GM19463 (cell line): ENCODE measurements at regions not wholly inside any gene's neighbourhood (a gene's known extent, or its start where the extent isn't known, plus 50 kb on each side); places are given as distances from the start of the nearest gene placed in this dataset.

Source experiments
- ATAC-seq: cut with Tn5 transposase; IDR thresholded peaks from one replicate; pipeline ENCODE4 v1.9.1; 2021; ENCODE audit warnings: mild to moderate bottlenecking, moderate library complexity; ENCODE audit not compliant: unreplicated experiment

- ATAC-seq: no peak
Observed at GRCh38 chr1:80064524-80064923, 1058.0 kb upstream of the ADGRL4 start.

GRCh38 chr1:80059940-80060339 is 1053.4 kb upstream of the ADGRL4 start:
- no peak for ATAC-seq

GRCh38 chr1:80056179-80056578 is 1049.6 kb upstream of the ADGRL4 start:
- no peak for ATAC-seq

- no peak for ATAC-seq
Observed at GRCh38 chr1:80054129-80054528, 1047.6 kb upstream of the ADGRL4 start.

- no peak for ATAC-seq
Observed at GRCh38 chr1:80053613-80054012, 1047.1 kb upstream of the ADGRL4 start.

- no peak for ATAC-seq
Observed at GRCh38 chr1:80050523-80050922, 1044.0 kb upstream of the ADGRL4 start.

GRCh38 chr1:80050085-80050484 is 1043.6 kb upstream of the ADGRL4 start:
- no peak for ATAC-seq

GRCh38 chr1:80048716-80049115 is 1042.2 kb upstream of the ADGRL4 start:
- no peak for ATAC-seq

GRCh38 chr1:80047791-80048190 is 1041.3 kb upstream of the ADGRL4 start:
- ATAC-seq: no peak

GRCh38 chr1:80044662-80045061 is 1038.1 kb upstream of the ADGRL4 start:
- no peak for ATAC-seq

GRCh38 chr1:80036690-80037432 is 1030.3 kb upstream of the ADGRL4 start:
- no peak for ATAC-seq

- no peak for ATAC-seq
Observed at GRCh38 chr1:80023358-80023757, 1016.8 kb upstream of the ADGRL4 start.

- no peak for ATAC-seq
Observed at GRCh38 chr1:80021891-80022290, 1015.4 kb upstream of the ADGRL4 start.

GRCh38 chr1:80018348-80018747 is 1011.8 kb upstream of the ADGRL4 start:
- no peak for ATAC-seq

GRCh38 chr1:80008934-80009333 is 1002.4 kb upstream of the ADGRL4 start:
- no peak for ATAC-seq

- no peak for ATAC-seq
Observed at GRCh38 chr1:80003250-80003649, 996.7 kb upstream of the ADGRL4 start.

GRCh38 chr1:79988401-79988800 is 981.9 kb upstream of the ADGRL4 start:
- no peak for ATAC-seq

GRCh38 chr1:79982211-79982610 is 975.7 kb upstream of the ADGRL4 start:
- no peak for ATAC-seq

GRCh38 chr1:79981481-79981880 is 975.0 kb upstream of the ADGRL4 start:
- ATAC-seq: no peak

- no peak for ATAC-seq
Observed at GRCh38 chr1:79979346-79979745, 972.8 kb upstream of the ADGRL4 start.

- no peak for ATAC-seq
Observed at GRCh38 chr1:79976287-79976686, 969.8 kb upstream of the ADGRL4 start.

- ATAC-seq: no peak
Observed at GRCh38 chr1:79974659-79975058, 968.1 kb upstream of the ADGRL4 start.

- no peak for ATAC-seq
Observed at GRCh38 chr1:79969886-79970285, 963.4 kb upstream of the ADGRL4 start.
